ENCODE measurements at regions not wholly inside any gene's neighbourhood (a gene's known extent, or its start where the extent isn't known, plus 50 kb on each side); places are given as distances from the start of the nearest gene placed in this dataset.

GRCh38 chr2:236393101-236393500, 128.9 kb upstream of the ASB18 start:
- TF ChIP-seq CTCF (IDR thresholded peaks at IDR 0.05) (no peak), EZH2 (IDR thresholded peaks at IDR 0.05; ENCODE audit: borderline replicate concordance, insufficient read depth, low read depth, low read length, poor library complexity, severe bottlenecking) (no peak)

All from B cell (primary cell).